Prostate gland (tissue), 2 donors: ENCODE measurements at regions not wholly inside any gene's neighbourhood (a gene's known extent, or its start where the extent isn't known, plus 50 kb on each side); places are given as distances from the start of the nearest gene placed in this dataset.

Source experiments
- CTCF ChIP-seq, 4 experiments: fragments of 200-600 bp in 2 of 4; fragments of 450-650 bp in 2 of 4; sonication (generic) in 2 of 4; IDR thresholded peaks; 1 replicate in 3 of 4; 2 replicates in 1 of 4; pipeline ENCODE4 v1.5.1; 2016 to 2019; ENCODE audit warnings: antibody characterized with exemption in 4 of 4, mild to moderate bottlenecking in 2 of 4, moderate library complexity in 2 of 4
- POLR2A ChIP-seq: fragments of 450-650 bp; IDR thresholded peaks from one replicate; pipeline ENCODE4 v1.6.1; 2016; ENCODE audit warnings: antibody characterized with exemption, mild to moderate bottlenecking
- POLR2AphosphoS5 ChIP-seq: sonication (generic); formaldehyde crosslinking; IDR thresholded peaks from one replicate; pipeline ENCODE4 v1.6.1; 2017; ENCODE audit warnings: antibody characterized with exemption

GRCh38 chr5:61788548-61788947, 456.5 kb downstream of the ZSWIM6 start:
- TF ChIP-seq CTCF (IDR thresholded peaks at IDR 0.05) (no peak), POLR2AphosphoS5 (no peak), POLR2A (no peak)
